UCSD-AML1 (cell line): ENCODE measurements at regions not wholly inside any gene's neighbourhood (a gene's known extent, or its start where the extent isn't known, plus 50 kb on each side); places are given as distances from the start of the nearest gene placed in this dataset.

ENCODE experiments used
- DNase-seq: peaks from one replicate; lab custom pipeline; 2025; ENCODE audit not compliant: unreplicated experiment; lab: John Stamatoyannopoulos, UW

GRCh38 chr20:39394461-39394860 is 432.3 kb downstream of the DHX35 start:
- no peak for DNase-seq

GRCh38 chr20:39390186-39390585 is 428.0 kb downstream of the DHX35 start:
- no peak for DNase-seq

- no peak for DNase-seq
Observed at GRCh38 chr20:39381595-39381994, 419.5 kb downstream of the DHX35 start.

- DNase-seq = no peak
Observed at GRCh38 chr20:39378776-39379175, 416.6 kb downstream of the DHX35 start.

GRCh38 chr20:39376788-39377187 is 414.6 kb downstream of the DHX35 start:
- DNase-seq = no peak

- no peak for DNase-seq
Observed at GRCh38 chr20:39364320-39364719, 402.2 kb downstream of the DHX35 start.

- DNase-seq = no peak
Observed at GRCh38 chr20:39359981-39360620, 398.0 kb downstream of the DHX35 start.

- DNase-seq = no peak
Observed at GRCh38 chr20:39358052-39358451, 395.9 kb downstream of the DHX35 start.

- DNase-seq = no peak
Observed at GRCh38 chr20:39356908-39357307, 394.8 kb downstream of the DHX35 start.

- no peak for DNase-seq
Observed at GRCh38 chr20:39349240-39349639, 387.1 kb downstream of the DHX35 start.

- no peak for DNase-seq
Observed at GRCh38 chr20:39347626-39348025, 385.5 kb downstream of the DHX35 start.

- no peak for DNase-seq
Observed at GRCh38 chr20:39342463-39342862, 380.3 kb downstream of the DHX35 start.

GRCh38 chr20:39338469-39339376 is 376.6 kb downstream of the DHX35 start:
- peak; percentile 11 for DNase-seq

GRCh38 chr20:39333211-39333610 is 371.1 kb downstream of the DHX35 start:
- no peak for DNase-seq

- no peak for DNase-seq
Observed at GRCh38 chr20:39328347-39328746, 366.2 kb downstream of the DHX35 start.

GRCh38 chr20:39326050-39326449 is 363.9 kb downstream of the DHX35 start:
- DNase-seq = no peak

- no peak for DNase-seq
Observed at GRCh38 chr20:39318911-39319310, 356.8 kb downstream of the DHX35 start.

- no peak for DNase-seq
Observed at GRCh38 chr20:39312676-39313075, 350.5 kb downstream of the DHX35 start.

GRCh38 chr20:39311851-39312506 is 349.8 kb downstream of the DHX35 start:
- DNase-seq = no peak

- DNase-seq = no peak
Observed at GRCh38 chr20:39310363-39310995, 348.3 kb downstream of the DHX35 start.

GRCh38 chr20:39309458-39309857 is 347.3 kb downstream of the DHX35 start:
- no peak for DNase-seq
